A204.1 (cell line): ENCODE measurements at regions not wholly inside any gene's neighbourhood (a gene's known extent, or its start where the extent isn't known, plus 50 kb on each side); places are given as distances from the start of the nearest gene placed in this dataset.

Source experiments
- FAIRE-seq: peaks from 2 replicates; lab custom pipeline; 2012; peaks lifted over from hg19 to GRCh38; lab: Jason Lieb, UNC

- no peak for FAIRE-seq
Measured at GRCh38 chr7:28231176-28231575, 50.6 kb upstream of the JAZF1 start.

- no peak for FAIRE-seq
Measured at GRCh38 chr7:28236560-28236959, 56.0 kb upstream of the JAZF1 start.

GRCh38 chr7:28237363-28237762 lies 56.8 kb upstream of the JAZF1 start:
- no peak for FAIRE-seq

GRCh38 chr7:28239823-28240204 lies 59.2 kb upstream of the JAZF1 start:
- FAIRE-seq: no peak

GRCh38 chr7:28240481-28240880 lies 59.9 kb upstream of the JAZF1 start:
- no peak for FAIRE-seq

GRCh38 chr7:28243861-28244260 lies 63.3 kb upstream of the JAZF1 start:
- no peak for FAIRE-seq

- no peak for FAIRE-seq
Measured at GRCh38 chr7:28245123-28245878, 64.7 kb upstream of the JAZF1 start.

GRCh38 chr7:28246921-28247461 lies 66.4 kb upstream of the JAZF1 start:
- FAIRE-seq: no peak

- no peak for FAIRE-seq
Measured at GRCh38 chr7:28258240-28258639, 77.6 kb upstream of the JAZF1 start.

- no peak for FAIRE-seq
Measured at GRCh38 chr7:28260969-28261368, 80.4 kb upstream of the JAZF1 start.

GRCh38 chr7:28263622-28264271 lies 83.2 kb upstream of the JAZF1 start:
- no peak for FAIRE-seq

- no peak for FAIRE-seq
Measured at GRCh38 chr7:28266402-28266801, 85.8 kb upstream of the JAZF1 start.

- no peak for FAIRE-seq
Measured at GRCh38 chr7:28267012-28267411, 86.4 kb upstream of the JAZF1 start.

GRCh38 chr7:28269700-28270361 lies 89.2 kb upstream of the JAZF1 start:
- FAIRE-seq: no peak

GRCh38 chr7:28270536-28270935 lies 89.9 kb upstream of the JAZF1 start:
- no peak for FAIRE-seq

- no peak for FAIRE-seq
Measured at GRCh38 chr7:28272461-28272877, 91.9 kb upstream of the JAZF1 start.

GRCh38 chr7:28276298-28276697 lies 95.7 kb upstream of the JAZF1 start:
- no peak for FAIRE-seq

- FAIRE-seq: no peak
Measured at GRCh38 chr7:28277364-28277763, 96.8 kb upstream of the JAZF1 start.

- no peak for FAIRE-seq
Measured at GRCh38 chr7:28277958-28278357, 97.4 kb upstream of the JAZF1 start.

GRCh38 chr7:28280516-28280915 lies 99.9 kb upstream of the JAZF1 start:
- FAIRE-seq: no peak

- FAIRE-seq: no peak
Measured at GRCh38 chr7:28290496-28290895, 109.9 kb upstream of the JAZF1 start.

- FAIRE-seq: no peak
Measured at GRCh38 chr7:28291559-28291958, 111.0 kb upstream of the JAZF1 start.

- no peak for FAIRE-seq
Measured at GRCh38 chr7:28292834-28293526, 112.4 kb upstream of the JAZF1 start.
